SHP77 treated with DMSO at 0.1 percent for 48 hours (cell line): ENCODE measurements at regions not wholly inside any gene's neighbourhood (a gene's known extent, or its start where the extent isn't known, plus 50 kb on each side); places are given as distances from the start of the nearest gene placed in this dataset.

ENCODE experiments used
- DNase-seq: peaks from one replicate; lab custom pipeline; 2025; lab: John Stamatoyannopoulos, UW

GRCh38 chr7:85074-85882 lies 107.1 kb upstream of the FAM20C start:
- DNase-seq: no peak

GRCh38 chr7:85883-86515 lies 106.4 kb upstream of the FAM20C start:
- no peak for DNase-seq

- no peak for DNase-seq
These were observed 105.7 kb upstream of the FAM20C start for GRCh38 chr7:86629-87028.

- DNase-seq: no peak
These were observed 105.3 kb upstream of the FAM20C start for GRCh38 chr7:87047-87446.

GRCh38 chr7:87671-88070 lies 104.7 kb upstream of the FAM20C start:
- no peak for DNase-seq

GRCh38 chr7:88095-88926 lies 104.1 kb upstream of the FAM20C start:
- DNase-seq: no peak

- DNase-seq: no peak
These were observed 103.5 kb upstream of the FAM20C start for GRCh38 chr7:88927-89231.

- no peak for DNase-seq
These were observed 102.9 kb upstream of the FAM20C start for GRCh38 chr7:89232-90019.

GRCh38 chr7:90111-91063 lies 102.0 kb upstream of the FAM20C start:
- no peak for DNase-seq

- no peak for DNase-seq
These were observed 100.8 kb upstream of the FAM20C start for GRCh38 chr7:91396-92175.

- no peak for DNase-seq
These were observed 100.1 kb upstream of the FAM20C start for GRCh38 chr7:92231-92674.

- no peak for DNase-seq
These were observed 99.3 kb upstream of the FAM20C start for GRCh38 chr7:92888-93672.

GRCh38 chr7:94251-94801 lies 98.0 kb upstream of the FAM20C start:
- DNase-seq: no peak

- DNase-seq: no peak
These were observed 97.0 kb upstream of the FAM20C start for GRCh38 chr7:95180-95862.

GRCh38 chr7:95863-96260 lies 96.5 kb upstream of the FAM20C start:
- DNase-seq: no peak

- no peak for DNase-seq
These were observed 95.5 kb upstream of the FAM20C start for GRCh38 chr7:96861-97260.

- no peak for DNase-seq
These were observed 95.0 kb upstream of the FAM20C start for GRCh38 chr7:97310-97841.
